ENCODE measurements at regions not wholly inside any gene's neighbourhood (a gene's known extent, or its start where the extent isn't known, plus 50 kb on each side); places are given as distances from the start of the nearest gene placed in this dataset.
"Not testable (repeated sequence)": the region's sequence is repeated elsewhere in the genome, so short reads cannot be mapped to it uniquely, and the experiment has no call there.

DNA sequence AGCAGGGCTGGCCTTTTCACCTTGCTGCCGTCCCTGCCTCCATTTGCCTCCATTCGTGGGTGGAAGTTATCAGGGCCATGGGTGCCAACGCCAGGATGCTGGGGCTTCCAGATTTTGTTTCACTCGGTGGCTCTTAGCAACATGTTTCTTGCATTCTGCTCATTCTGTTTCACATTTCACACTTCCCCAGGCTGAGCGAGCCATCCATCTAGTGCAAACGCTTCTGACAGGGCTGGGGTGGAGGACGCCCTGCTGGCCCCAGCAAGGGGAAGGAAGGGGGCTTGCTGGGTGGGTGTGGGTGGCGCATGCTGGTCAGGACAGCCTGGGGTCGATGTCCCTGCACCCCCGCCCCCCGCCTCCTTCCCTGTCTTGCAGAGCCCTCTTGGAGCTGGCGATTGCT is 165.2 kb downstream of the URI1 start:
- no peaks in the 10 kb centered on the region for H3K27me3 ChIP-seq (ENCODE audit: control insufficient read depth in 2 of 2, insufficient read depth in 1 of 2, low read length in 1 of 2)
- no peak overlapping the region for H3K4me3 ChIP-seq (ENCODE audit: low read length in 2 of 2)
- H3K9me3 ChIP-seq (ENCODE audit: control insufficient read depth in 2 of 2, insufficient read depth in 1 of 2, low read length in 1 of 2): no peaks in the 10 kb centered on the region
- no peak for DNase-seq (ENCODE audit: low read depth in 6 of 9, low spot score in 9 of 9)
- no peak overlapping the region for H3K27ac ChIP-seq (ENCODE audit: low read depth in 1 of 2, low read length in 1 of 2)
- no peaks in the 10 kb centered on the region for H3K36me3 ChIP-seq (ENCODE audit: control insufficient read depth in 2 of 2, insufficient read depth in 2 of 2, low read length in 1 of 2)
- WGBS: 46% methylated on average over 12 of the region's 12 CpGs
- H3K4me1 ChIP-seq (ENCODE audit: control insufficient read depth in 2 of 2, insufficient read depth in 2 of 2, low read length in 2 of 2): no peaks in the 10 kb centered on the region

DNA sequence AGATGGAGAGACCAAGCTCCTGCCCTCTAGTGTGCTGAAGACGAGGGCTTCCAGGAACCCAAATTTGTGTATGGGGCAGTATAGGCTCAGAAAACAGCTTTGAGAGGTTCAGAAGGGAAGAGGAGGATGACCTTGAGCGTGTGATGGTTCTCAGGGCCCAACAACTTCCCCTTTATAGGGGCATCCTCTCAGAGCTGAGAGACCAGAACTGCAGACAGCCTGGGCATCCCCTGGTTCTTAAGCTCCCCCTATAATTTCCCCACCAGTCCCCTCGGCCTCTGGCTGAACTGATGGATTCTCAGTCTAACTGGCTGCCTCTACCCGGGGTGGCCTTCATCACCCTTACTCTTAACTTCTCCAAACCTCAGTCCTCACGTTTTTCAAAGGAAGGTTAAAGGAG is 167.5 kb downstream of the URI1 start:
- H3K27me3 ChIP-seq (ENCODE audit: control insufficient read depth in 2 of 2, insufficient read depth in 1 of 2, low read length in 1 of 2): no peaks in the 10 kb centered on the region
- no peak overlapping the region for H3K4me3 ChIP-seq (ENCODE audit: low read length in 2 of 2)
- H3K4me1 ChIP-seq (ENCODE audit: control insufficient read depth in 2 of 2, insufficient read depth in 2 of 2, low read length in 2 of 2): no peaks in the 10 kb centered on the region
- no peaks in the 10 kb centered on the region for H3K9me3 ChIP-seq (ENCODE audit: control insufficient read depth in 2 of 2, insufficient read depth in 1 of 2, low read length in 1 of 2)
- DNase-seq (ENCODE audit: low read depth in 6 of 9, low spot score in 9 of 9): no peak
- H3K27ac ChIP-seq (ENCODE audit: low read depth in 1 of 2, low read length in 1 of 2): no peak overlapping the region
- no peaks in the 10 kb centered on the region for H3K36me3 ChIP-seq (ENCODE audit: control insufficient read depth in 2 of 2, insufficient read depth in 2 of 2, low read length in 1 of 2)
- WGBS: 86% methylated on average over 5 of the region's 5 CpGs

DNA sequence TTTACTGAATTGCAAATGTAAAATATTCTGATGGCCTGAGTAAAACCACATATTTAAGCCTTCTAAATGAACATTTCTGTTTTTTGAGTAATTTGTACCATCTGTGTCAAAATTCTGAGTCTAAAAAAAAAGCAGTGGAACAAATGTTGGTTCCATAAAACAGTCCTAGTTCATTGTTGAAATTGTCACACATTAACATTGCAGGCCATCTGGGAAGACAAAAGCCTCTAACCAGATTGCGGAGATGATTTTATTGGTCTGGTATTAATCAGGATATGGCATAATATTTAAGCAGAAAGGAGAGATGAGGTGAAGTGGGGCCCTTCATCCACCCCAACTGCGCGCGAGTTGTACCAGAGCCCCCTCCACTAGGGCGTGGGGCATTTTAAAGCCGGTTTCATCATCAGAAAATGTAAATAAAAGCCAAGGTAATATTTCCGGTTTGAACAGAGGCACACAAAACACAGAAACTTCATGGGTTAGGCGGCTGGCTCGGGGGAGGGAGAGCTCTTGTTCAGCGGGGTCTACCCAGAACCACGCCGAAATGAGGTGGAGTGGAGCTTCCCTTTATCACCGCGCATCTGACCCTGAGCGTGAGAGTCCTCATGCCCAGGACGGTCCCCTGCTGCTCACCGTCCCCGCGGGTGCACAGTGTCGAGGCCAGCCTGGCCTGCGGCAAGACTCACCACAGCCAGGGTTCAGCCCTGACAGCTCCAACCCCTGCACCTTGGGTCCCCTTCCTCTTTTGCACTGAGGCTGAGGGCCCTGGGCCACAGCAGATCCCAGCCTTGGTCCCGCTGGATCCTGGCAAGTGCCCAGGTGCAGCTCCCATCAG is 169.2 kb downstream of the URI1 start:
- 96% methylated on average over 22 of the region's 22 CpGs for WGBS

DNA sequence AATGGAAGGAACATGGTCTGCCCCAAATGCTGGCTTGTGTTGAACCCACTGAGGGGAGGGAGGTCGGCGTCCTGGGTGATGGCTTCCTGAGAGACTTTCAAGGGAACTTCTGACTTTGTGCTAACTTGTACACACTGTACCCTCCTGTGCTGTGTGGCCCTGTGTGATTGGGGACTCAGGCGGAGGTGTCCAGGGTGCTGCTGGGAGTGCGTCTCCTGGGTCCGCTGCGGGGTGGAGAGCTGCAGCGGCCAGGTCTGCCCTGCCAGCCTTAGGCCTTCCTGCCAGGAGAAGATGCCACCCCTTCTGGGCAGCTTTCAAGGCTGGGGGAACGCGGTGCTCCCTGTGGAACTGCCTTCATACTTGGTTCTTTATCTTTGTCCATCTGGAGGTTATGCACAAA is 170.1 kb downstream of the URI1 start:
- no peaks in the 10 kb centered on the region for H3K4me1 ChIP-seq (ENCODE audit: control insufficient read depth in 2 of 2, insufficient read depth in 2 of 2, low read length in 2 of 2)
- H3K27ac ChIP-seq (ENCODE audit: low read depth in 1 of 2, low read length in 1 of 2): no peak overlapping the region
- no peaks in the 10 kb centered on the region for H3K36me3 ChIP-seq (ENCODE audit: control insufficient read depth in 2 of 2, insufficient read depth in 2 of 2, low read length in 1 of 2)
- 95% methylated on average over 9 of the region's 9 CpGs for WGBS
- H3K27me3 ChIP-seq (ENCODE audit: control insufficient read depth in 2 of 2, insufficient read depth in 1 of 2, low read length in 1 of 2): no peaks in the 10 kb centered on the region
- H3K9me3 ChIP-seq (ENCODE audit: control insufficient read depth in 2 of 2, insufficient read depth in 1 of 2, low read length in 1 of 2): no peaks in the 10 kb centered on the region
- no peak for DNase-seq (ENCODE audit: low read depth in 6 of 9, low spot score in 9 of 9)
- no peak overlapping the region for H3K4me3 ChIP-seq (ENCODE audit: low read length in 2 of 2)

More for the DNA sequence above, 169.2 kb downstream of the URI1 start:
- no peak for DNase-seq (ENCODE audit: low read depth in 6 of 9, low spot score in 9 of 9)
- Histone ChIP-seq H3K4me1 (ENCODE audit: control insufficient read depth in 2 of 2, insufficient read depth in 2 of 2, low read length in 2 of 2) (no peaks in the 10 kb centered on the region), H3K27me3 (ENCODE audit: control insufficient read depth in 2 of 2, insufficient read depth in 1 of 2, low read length in 1 of 2) (no peaks in the 10 kb centered on the region), H3K36me3 (ENCODE audit: control insufficient read depth in 2 of 2, insufficient read depth in 2 of 2, low read length in 1 of 2) (no peaks in the 10 kb centered on the region), H3K4me3 (ENCODE audit: low read length in 2 of 2) (no peak overlapping the region), H3K27ac (ENCODE audit: low read depth in 1 of 2, low read length in 1 of 2) (no peak overlapping the region), H3K9me3 (ENCODE audit: control insufficient read depth in 2 of 2, insufficient read depth in 1 of 2, low read length in 1 of 2) (no peaks in the 10 kb centered on the region)

DNA sequence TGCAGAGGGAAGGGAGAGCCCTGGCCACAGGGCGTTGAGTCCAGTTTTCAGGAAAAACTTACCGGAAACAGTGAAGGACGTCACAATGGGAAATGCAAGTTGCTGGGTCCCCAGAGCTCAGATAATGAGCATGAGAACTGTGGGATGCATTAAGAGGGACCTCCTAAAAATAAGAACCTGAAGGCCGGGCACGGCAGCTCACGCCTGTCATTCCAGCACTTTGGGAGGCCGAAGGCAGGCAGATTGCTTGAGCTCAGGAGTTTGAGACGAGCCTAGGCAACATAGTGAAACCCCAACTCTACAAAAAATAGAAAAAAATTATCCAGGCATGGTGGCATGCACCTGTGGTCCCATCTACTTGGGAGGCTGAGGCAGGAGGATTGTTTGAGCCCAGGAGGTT is 170.6 kb downstream of the URI1 start:
- H3K36me3 ChIP-seq (ENCODE audit: control insufficient read depth in 2 of 2, insufficient read depth in 2 of 2, low read length in 1 of 2): no peaks in the 10 kb centered on the region
- no peak overlapping the region for H3K4me3 ChIP-seq (ENCODE audit: low read length in 2 of 2)
- DNase-seq (ENCODE audit: low read depth in 6 of 9, low spot score in 9 of 9): no peak
- no peaks in the 10 kb centered on the region for H3K4me1 ChIP-seq (ENCODE audit: control insufficient read depth in 2 of 2, insufficient read depth in 2 of 2, low read length in 2 of 2)
- WGBS: 94% methylated on average over 8 of the region's 8 CpGs
- H3K9me3 ChIP-seq (ENCODE audit: control insufficient read depth in 2 of 2, insufficient read depth in 1 of 2, low read length in 1 of 2): no peaks in the 10 kb centered on the region
- no peaks in the 10 kb centered on the region for H3K27me3 ChIP-seq (ENCODE audit: control insufficient read depth in 2 of 2, insufficient read depth in 1 of 2, low read length in 1 of 2)
- no peak overlapping the region for H3K27ac ChIP-seq (ENCODE audit: low read depth in 1 of 2, low read length in 1 of 2)

DNA sequence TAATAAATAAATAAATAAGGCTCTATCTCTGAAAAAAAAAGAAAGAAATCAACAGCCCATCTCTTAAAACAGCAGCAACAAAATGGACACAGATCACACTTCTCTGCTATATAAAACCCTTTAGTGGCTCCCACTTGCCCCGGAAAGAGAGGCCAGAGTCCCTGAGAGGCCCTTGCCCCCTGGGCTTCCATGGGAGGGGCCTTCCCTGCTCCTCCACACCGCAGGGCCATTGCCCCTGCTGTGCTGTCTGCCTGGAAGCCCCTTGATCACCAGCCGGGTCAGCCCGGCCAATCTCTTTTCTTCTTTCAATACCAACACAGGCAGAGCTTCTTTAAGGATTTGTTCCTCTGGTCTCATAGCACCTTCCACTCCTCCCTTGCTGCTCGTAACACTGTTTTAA is 171.1 kb downstream of the URI1 start:
- 77% methylated on average over 5 of the region's 5 CpGs for WGBS
- no peaks in the 10 kb centered on the region for H3K9me3 ChIP-seq (ENCODE audit: control insufficient read depth in 2 of 2, insufficient read depth in 1 of 2, low read length in 1 of 2)
- H3K27me3 ChIP-seq (ENCODE audit: control insufficient read depth in 2 of 2, insufficient read depth in 1 of 2, low read length in 1 of 2): no peaks in the 10 kb centered on the region
- no peak overlapping the region for H3K27ac ChIP-seq (ENCODE audit: low read depth in 1 of 2, low read length in 1 of 2)
- no peaks in the 10 kb centered on the region for H3K4me1 ChIP-seq (ENCODE audit: control insufficient read depth in 2 of 2, insufficient read depth in 2 of 2, low read length in 2 of 2)
- no peaks in the 10 kb centered on the region for H3K36me3 ChIP-seq (ENCODE audit: control insufficient read depth in 2 of 2, insufficient read depth in 2 of 2, low read length in 1 of 2)
- no peak overlapping the region for H3K4me3 ChIP-seq (ENCODE audit: low read length in 2 of 2)
- no peak for DNase-seq (ENCODE audit: low read depth in 6 of 9, low spot score in 9 of 9)

DNA sequence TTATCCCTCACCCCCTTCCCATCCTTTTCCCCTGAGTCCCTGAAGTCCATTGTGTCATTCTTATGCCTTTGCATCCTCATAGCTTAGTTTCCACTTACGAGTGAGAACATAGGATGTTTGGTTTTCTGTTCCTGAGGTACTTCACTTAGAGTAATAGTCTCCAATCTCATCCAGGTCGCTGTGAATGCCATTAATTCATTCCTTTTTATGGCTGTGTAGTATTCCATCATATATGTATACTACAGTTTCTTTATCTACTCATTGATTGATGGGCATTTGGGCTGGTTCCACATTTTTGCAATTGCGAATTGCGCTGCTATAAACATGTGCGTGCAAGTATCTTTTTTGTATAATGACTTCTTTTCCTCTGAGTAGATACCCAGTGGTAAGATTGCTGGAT is 172.1 kb downstream of the URI1 start:
- H3K27ac ChIP-seq (ENCODE audit: low read depth in 1 of 2, low read length in 1 of 2); H3K4me1 ChIP-seq (ENCODE audit: control insufficient read depth in 2 of 2, insufficient read depth in 2 of 2, low read length in 2 of 2); DNase-seq (ENCODE audit: low read depth in 6 of 9, low spot score in 9 of 9); H3K9me3 ChIP-seq (ENCODE audit: control insufficient read depth in 2 of 2, insufficient read depth in 1 of 2, low read length in 1 of 2); H3K4me3 ChIP-seq (ENCODE audit: low read length in 2 of 2); H3K36me3 ChIP-seq (ENCODE audit: control insufficient read depth in 2 of 2, insufficient read depth in 2 of 2, low read length in 1 of 2); H3K27me3 ChIP-seq (ENCODE audit: control insufficient read depth in 2 of 2, insufficient read depth in 1 of 2, low read length in 1 of 2): not testable (repeated sequence)
- WGBS: 86% methylated on average over 5 of the region's 5 CpGs

DNA sequence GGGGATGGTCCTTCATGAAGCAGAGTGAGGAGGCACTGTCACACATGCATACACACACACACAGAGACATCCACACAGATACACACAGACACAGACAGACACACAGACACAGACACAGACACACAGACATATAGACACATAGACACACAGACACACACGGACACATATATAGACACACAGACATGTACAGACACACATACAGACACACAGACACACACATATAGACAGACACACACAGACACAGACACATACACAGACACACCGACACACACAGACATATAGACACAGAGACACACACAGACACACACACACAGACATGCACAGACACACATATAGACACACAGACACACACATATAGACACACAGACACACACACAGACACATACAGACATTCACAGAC is 173.9 kb downstream of the URI1 start:
- H3K27ac ChIP-seq (ENCODE audit: low read depth in 1 of 2, low read length in 1 of 2): no peak overlapping the region
- H3K36me3 ChIP-seq (ENCODE audit: control insufficient read depth in 2 of 2, insufficient read depth in 2 of 2, low read length in 1 of 2): no peaks in the 10 kb centered on the region
- H3K4me3 ChIP-seq (ENCODE audit: low read length in 2 of 2): no peak overlapping the region
- H3K9me3 ChIP-seq (ENCODE audit: control insufficient read depth in 2 of 2, insufficient read depth in 1 of 2, low read length in 1 of 2): no peaks in the 10 kb centered on the region
- no peaks in the 10 kb centered on the region for H3K27me3 ChIP-seq (ENCODE audit: control insufficient read depth in 2 of 2, insufficient read depth in 1 of 2, low read length in 1 of 2)
- DNase-seq (ENCODE audit: low read depth in 6 of 9, low spot score in 9 of 9): no peak
- H3K4me1 ChIP-seq (ENCODE audit: control insufficient read depth in 2 of 2, insufficient read depth in 2 of 2, low read length in 2 of 2): no peaks in the 10 kb centered on the region
- WGBS: over 99% methylated on average over 2 of the region's 2 CpGs

DNA sequence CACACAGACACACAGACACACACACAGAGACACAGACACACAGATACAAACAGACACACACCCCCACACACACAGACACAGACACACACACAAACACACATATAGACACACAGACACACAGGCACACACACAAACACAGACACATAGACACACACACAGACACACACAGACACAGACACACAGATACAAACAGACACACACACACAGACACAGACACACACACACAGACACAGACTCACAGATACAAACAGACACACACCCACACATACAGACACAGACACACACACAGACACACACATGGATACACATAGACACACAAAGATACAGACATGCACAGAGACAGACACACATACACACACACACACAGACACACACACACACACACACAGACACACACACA is 174.5 kb downstream of the URI1 start:
- Histone ChIP-seq H3K27me3 (ENCODE audit: control insufficient read depth in 2 of 2, insufficient read depth in 1 of 2, low read length in 1 of 2) (no peaks in the 10 kb centered on the region), H3K36me3 (ENCODE audit: control insufficient read depth in 2 of 2, insufficient read depth in 2 of 2, low read length in 1 of 2) (no peaks in the 10 kb centered on the region), H3K27ac (ENCODE audit: low read depth in 1 of 2, low read length in 1 of 2) (no peak overlapping the region), H3K4me1 (ENCODE audit: control insufficient read depth in 2 of 2, insufficient read depth in 2 of 2, low read length in 2 of 2) (no peaks in the 10 kb centered on the region), H3K4me3 (ENCODE audit: low read length in 2 of 2) (no peak overlapping the region), H3K9me3 (ENCODE audit: control insufficient read depth in 2 of 2, insufficient read depth in 1 of 2, low read length in 1 of 2) (no peaks in the 10 kb centered on the region)
- no peak for DNase-seq (ENCODE audit: low read depth in 6 of 9, low spot score in 9 of 9)

Measured in thymus (tissue), 11 donors.